ENCODE measurements at regions not wholly inside any gene's neighbourhood (a gene's known extent, or its start where the extent isn't known, plus 50 kb on each side); places are given as distances from the start of the nearest gene placed in this dataset.

GRCh38 chr7:8373851-8374250, 59.6 kb upstream of the NXPH1 start:
- TF ChIP-seq POLR2AphosphoS5 (IDR thresholded peaks at IDR 0.05; ENCODE audit: low read depth, low read length): no peak
- TF ChIP-seq POLR2A (IDR thresholded peaks at IDR 0.05; ENCODE audit: low read depth, low read length): no peak
- TF ChIP-seq POU2F2 (IDR thresholded peaks at IDR 0.05; ENCODE audit: low read depth, low read length): no peak
- TF ChIP-seq TAF1 (IDR thresholded peaks at IDR 0.05; ENCODE audit: low read depth, low read length): no peak
- TF ChIP-seq PAX5 (IDR thresholded peaks at IDR 0.05; ENCODE audit: insufficient read depth, low read length, severe bottlenecking): no peak
- TF ChIP-seq SPI1 (IDR thresholded peaks at IDR 0.05; ENCODE audit: low read depth, low read length): no peak
- DNase-seq (ENCODE audit: insufficient read length, low spot score): no peak
- no peak for FAIRE-seq

GRCh38 chr7:8378349-8379019, 54.9 kb upstream of the NXPH1 start:
- TF ChIP-seq SPI1 (IDR thresholded peaks at IDR 0.05; ENCODE audit: low read depth, low read length) (no peak), TAF1 (IDR thresholded peaks at IDR 0.05; ENCODE audit: low read depth, low read length) (no peak), POLR2A (IDR thresholded peaks at IDR 0.05; ENCODE audit: low read depth, low read length) (no peak), POU2F2 (IDR thresholded peaks at IDR 0.05; ENCODE audit: low read depth, low read length) (no peak), PAX5 (IDR thresholded peaks at IDR 0.05; ENCODE audit: insufficient read depth, low read length, severe bottlenecking) (no peak), POLR2AphosphoS5 (IDR thresholded peaks at IDR 0.05; ENCODE audit: low read depth, low read length) (no peak)
- DNase-seq (ENCODE audit: insufficient read length, low spot score) (no peak), FAIRE-seq (no peak)

DNA sequence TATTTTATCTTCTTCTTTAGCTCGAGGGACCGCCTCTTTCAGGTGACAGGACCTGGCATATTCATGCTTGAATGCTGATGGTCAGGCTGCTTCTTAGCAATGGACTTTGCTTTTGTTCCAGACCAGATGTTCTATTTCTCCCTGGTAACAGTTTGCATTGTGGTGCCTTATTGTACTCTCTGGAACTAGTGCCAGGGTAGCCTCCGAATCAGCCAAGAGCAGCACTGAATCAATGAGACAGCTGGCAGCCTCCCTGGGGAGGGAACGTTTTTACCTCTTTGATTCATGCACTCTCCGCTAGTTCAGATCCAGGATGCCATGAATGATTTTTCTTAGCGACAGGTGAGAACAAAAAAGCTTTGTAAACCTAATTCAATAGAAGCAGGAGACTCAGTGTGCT, 54.1 kb upstream of the NXPH1 start:
- FAIRE-seq (no peak), DNase-seq (ENCODE audit: insufficient read length, low spot score) (no peak)
- no peak for TF ChIP-seq POU2F2 (IDR thresholded peaks at IDR 0.05; ENCODE audit: low read depth, low read length)
- TF ChIP-seq POLR2A (IDR thresholded peaks at IDR 0.05; ENCODE audit: low read depth, low read length): no peak

GRCh38 chr7:8380130-8380529, 53.3 kb upstream of the NXPH1 start:
- TF ChIP-seq POLR2A (IDR thresholded peaks at IDR 0.05; ENCODE audit: low read depth, low read length): no peak
- TF ChIP-seq PAX5 (IDR thresholded peaks at IDR 0.05; ENCODE audit: insufficient read depth, low read length, severe bottlenecking): no peak
- no peak for TF ChIP-seq POU2F2 (IDR thresholded peaks at IDR 0.05; ENCODE audit: low read depth, low read length)
- TF ChIP-seq SPI1 (IDR thresholded peaks at IDR 0.05; ENCODE audit: low read depth, low read length): no peak
- no peak for TF ChIP-seq TAF1 (IDR thresholded peaks at IDR 0.05; ENCODE audit: low read depth, low read length)
- TF ChIP-seq POLR2AphosphoS5 (IDR thresholded peaks at IDR 0.05; ENCODE audit: low read depth, low read length): no peak
- no peak for FAIRE-seq

GRCh38 chr7:8382004-8382730, 51.2 kb upstream of the NXPH1 start:
- no peak for TF ChIP-seq SPI1 (IDR thresholded peaks at IDR 0.05; ENCODE audit: low read depth, low read length)
- TF ChIP-seq POLR2AphosphoS5 (IDR thresholded peaks at IDR 0.05; ENCODE audit: low read depth, low read length): no peak
- no peak for TF ChIP-seq POLR2A (IDR thresholded peaks at IDR 0.05; ENCODE audit: low read depth, low read length)
- TF ChIP-seq PAX5 (IDR thresholded peaks at IDR 0.05; ENCODE audit: insufficient read depth, low read length, severe bottlenecking): no peak
- TF ChIP-seq POU2F2 (IDR thresholded peaks at IDR 0.05; ENCODE audit: low read depth, low read length): no peak
- FAIRE-seq (no peak), DNase-seq (ENCODE audit: insufficient read length, low spot score) (no peak)

More at GRCh38 chr7:8380130-8380529, 53.3 kb upstream of the NXPH1 start:
- no peak for DNase-seq (ENCODE audit: insufficient read length, low spot score)

Measured in GM12891 (cell line).